HG03196 (cell line): ENCODE measurements at regions not wholly inside any gene's neighbourhood (a gene's known extent, or its start where the extent isn't known, plus 50 kb on each side); places are given as distances from the start of the nearest gene placed in this dataset.

Source experiments
- ATAC-seq: cut with Tn5 transposase; IDR thresholded peaks from one replicate; pipeline ENCODE4 v1.9.1; 2021; ENCODE audit not compliant: unreplicated experiment

DNA sequence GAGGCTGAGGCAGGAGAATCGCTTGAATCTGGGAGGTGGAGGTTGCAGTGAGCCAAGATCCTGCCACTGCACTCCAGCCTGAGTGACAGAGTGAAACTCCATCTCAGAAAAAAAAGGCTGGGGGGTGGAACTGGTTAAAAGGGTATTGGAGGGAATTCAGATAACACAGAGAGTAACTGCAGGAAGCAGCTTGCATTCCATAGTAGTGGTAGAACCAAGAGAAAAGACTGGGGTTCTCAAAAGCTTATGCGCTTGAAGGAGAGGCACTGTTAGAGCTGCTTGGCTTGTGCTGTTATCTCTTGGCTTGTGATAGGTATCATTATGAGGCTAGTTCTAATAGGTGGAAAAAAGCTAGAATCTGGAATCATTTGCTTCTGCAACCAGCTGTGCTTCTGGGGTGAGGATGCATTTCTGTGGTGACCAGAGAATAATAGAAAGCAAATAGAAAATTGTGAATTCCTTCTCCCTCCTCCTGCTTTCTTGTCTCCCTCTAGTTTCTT, 91.2 kb upstream of the ELOVL6 start:
- ATAC-seq: no peak

DNA sequence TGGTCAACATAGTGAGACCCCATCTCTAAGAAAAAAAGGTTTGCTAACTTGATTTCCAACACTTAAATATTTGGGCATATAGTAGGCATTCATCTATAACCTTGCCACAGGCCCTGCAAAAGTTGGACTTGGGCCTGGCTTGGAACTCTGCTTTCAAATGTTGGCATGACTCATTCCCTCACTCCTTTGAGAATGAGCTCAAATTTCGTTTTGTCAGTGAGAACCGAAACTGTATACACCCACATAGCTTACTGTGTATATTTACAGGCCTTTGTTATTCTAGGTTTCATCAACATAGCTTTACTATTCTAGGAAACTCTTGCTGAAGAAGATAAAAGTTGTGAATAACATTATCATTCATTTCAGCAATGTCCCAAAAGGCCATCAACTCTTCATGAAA, 88.7 kb upstream of the ELOVL6 start:
- peak; percentile 99 for ATAC-seq

DNA sequence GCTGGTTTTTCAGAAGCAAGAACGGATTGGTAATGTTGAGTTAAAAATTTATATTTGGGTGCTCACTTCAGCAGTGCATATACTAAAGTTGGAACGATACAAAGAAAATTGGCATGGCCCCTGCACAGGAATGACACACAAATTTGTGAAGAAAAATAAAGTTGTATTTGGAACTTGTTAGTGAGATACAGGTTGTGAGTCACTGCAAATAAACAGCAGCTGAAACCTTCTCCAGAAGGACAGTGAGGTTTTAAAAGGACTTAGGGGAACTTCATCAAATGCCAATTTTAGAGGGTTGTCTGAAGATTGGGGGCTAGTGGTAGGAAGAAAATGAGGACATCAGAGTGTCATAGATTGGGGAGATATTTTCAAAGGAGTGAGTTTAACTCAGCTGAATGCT, 79.7 kb upstream of the ELOVL6 start:
- ATAC-seq: no peak

DNA sequence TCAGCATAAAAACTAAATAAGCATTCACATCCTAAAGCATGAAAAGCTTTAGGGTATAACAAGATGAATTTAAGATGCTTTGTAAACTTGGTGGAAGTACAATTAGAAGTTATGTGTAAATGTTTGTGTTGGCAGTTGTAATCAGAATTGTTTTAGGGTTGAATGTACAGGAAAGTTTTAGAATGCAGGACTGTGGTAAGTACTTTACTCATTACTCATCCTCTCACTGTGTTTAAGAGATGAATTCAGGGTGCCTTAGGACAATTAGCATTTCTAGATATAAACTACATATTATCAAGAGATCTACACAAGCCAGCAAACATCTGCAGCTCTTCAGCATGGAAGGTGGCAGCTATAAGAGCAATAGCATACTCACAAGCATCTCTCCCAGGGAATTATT, 77.5 kb upstream of the ELOVL6 start:
- no peak for ATAC-seq

DNA sequence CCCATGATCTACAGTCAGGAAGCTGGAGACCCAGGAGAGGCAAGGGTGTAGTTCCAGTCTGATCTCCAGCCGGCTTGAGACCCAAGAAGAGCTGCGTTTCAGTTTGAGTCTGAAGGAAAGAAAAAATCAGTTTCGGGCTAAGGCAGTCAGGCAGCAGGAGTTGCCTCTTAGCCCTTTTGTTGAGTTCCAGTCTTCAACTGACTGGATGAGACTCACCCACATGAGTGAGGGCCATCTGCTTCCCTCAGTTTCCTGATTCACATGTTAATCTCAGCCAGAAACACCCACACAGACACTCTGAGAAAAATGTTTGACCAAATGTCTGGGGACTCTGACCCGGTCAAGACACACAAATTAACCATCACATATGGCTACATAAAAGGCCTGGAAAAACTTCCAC, 73.6 kb upstream of the ELOVL6 start:
- ATAC-seq: no peak

DNA sequence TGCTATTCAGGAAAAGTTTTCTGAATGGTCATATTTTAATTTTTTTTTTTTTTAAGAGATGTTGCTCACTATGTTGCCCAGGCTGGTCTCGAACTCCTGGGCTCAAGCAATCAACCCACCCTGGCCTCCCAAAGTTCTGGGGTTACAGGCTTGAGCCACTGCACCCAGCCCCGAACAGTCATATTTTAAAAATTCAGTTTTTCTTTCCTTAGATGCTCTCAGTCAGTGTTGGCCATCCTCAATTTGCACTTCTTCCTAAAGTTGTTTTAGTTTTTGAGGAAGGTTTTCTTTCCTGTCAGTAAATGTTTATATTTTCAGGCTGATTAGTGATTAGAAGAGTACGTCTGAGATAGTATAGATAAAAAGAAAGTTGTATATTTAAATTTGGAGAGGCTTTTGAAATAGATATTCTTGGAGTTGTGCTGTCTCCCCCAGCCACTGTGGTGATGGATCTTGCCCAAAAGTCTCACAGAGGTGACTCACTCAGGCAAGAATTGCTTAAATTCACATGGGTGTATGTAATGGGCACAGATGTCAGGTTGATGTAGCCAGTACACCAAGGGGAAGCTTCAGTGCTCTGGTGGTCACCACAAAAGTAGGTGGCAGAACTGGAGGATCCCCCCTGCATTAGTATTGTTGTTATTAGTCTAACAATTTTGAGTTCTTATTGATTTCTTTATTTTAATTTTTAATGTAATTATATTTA, 72.2 kb upstream of the ELOVL6 start:
- ATAC-seq: no peak

DNA sequence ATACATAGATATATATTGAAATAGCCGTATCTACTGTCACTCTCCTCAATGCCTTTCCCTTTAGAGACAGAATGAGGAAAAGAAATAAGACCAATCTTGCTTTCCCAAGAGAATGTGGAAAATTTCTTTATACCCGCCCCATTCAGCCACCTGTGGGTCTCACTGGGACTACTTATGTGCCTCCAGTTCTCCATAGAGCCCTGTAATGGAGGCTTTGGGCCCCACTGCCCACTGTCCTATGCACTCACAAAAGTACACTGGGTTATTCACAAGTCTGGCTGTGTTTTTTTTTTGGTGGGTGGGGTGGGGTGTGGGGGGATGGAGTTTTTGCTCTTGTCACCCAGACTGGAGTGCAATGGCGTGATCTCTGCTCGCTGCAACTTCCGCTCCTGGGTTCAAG, 70.4 kb upstream of the ELOVL6 start:
- no peak for ATAC-seq

DNA sequence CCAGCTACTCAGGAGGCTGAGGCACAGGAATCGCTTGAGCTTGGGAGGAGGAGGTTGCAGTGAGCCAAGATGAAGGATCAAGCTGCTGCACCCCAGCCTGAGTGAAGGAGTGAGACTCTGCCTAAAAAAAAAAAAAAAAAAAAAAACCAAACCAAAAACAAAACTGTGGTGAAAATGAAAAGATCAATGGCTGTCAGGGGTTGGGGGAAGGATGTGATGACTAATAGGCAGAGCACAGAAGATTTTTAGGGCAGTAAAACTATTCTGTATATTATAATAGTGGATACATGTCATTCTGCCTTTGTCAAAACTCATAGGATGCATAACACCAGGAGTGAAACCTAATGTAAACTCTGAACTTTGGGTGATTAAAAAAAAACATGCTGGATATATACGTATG, 69.9 kb upstream of the ELOVL6 start:
- no peak for ATAC-seq

DNA sequence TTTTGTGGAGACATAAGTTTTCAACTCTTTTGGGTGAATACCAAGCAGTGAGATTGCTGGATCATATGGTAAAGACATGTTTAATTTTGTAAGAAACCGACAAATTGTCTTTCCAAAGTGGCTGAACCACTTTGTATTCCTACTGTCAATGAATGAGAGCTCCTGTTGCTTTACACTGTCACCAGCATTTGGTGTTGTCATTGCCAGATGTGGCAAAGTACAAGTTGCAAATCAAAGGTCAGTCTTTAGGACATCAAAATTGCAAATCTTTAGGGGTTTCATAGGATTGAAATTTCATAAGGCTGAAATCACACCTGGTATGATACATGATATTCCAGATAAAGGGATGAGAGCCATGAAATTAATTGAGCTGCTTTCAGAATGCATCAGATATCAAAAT, 67.7 kb upstream of the ELOVL6 start:
- ATAC-seq: no peak

DNA sequence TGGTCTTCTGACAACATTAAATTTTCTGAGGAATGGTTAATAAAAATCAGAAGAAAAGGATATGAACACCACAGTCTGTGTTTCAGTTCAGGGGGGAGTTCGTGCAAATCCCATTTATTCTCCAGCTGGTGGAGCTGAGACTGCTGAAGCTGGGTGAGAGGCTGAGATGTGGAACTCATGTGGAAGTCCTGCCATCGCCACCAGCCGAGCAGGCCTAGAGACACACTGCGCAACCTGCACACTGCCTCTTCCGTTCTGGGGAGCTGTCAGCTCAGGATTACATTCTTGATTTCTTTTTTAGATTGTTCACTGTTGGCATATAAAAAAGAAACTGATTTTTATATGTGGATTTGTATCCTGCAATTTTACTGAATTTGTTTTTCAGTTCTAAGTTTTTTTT, 66.6 kb upstream of the ELOVL6 start:
- ATAC-seq: no peak

DNA sequence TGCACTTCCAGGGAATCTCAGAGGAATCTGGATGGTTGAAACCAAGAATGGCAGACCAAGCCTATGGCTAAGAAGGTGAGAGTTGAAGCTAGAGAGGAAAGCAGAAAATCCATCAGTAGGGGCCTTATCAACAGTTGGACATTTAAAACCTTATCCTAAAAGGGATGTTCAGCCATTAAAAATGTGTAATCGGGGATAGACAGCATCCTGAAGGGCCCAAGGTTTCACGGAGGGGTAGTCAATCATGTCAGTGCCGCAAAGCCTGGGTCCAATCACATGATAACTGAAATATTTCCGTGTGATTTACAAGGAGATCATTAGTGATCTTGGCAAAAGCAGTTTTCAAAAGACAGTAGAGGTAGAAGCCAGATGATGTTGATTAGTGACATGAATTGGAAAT, 61.9 kb upstream of the ELOVL6 start:
- no peak for ATAC-seq

DNA sequence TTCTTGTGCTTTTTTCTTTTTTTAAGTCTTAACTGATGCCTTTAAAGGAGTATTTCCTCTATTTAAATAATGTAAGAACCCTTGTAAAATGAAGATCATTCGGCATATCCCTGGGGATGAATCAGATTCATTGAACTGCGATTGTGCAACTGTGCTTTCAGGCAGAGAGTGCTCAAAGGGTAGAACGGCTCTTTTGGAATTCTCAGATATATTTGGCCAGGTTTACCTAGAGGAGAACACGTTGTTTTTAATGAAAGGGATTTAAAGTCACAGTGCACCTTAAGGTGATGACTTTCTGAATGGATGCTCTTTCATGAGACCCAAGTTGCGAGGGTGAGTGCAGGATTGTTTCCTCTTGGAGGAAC, 51.6 kb upstream of the ELOVL6 start:
- no peak for ATAC-seq

DNA sequence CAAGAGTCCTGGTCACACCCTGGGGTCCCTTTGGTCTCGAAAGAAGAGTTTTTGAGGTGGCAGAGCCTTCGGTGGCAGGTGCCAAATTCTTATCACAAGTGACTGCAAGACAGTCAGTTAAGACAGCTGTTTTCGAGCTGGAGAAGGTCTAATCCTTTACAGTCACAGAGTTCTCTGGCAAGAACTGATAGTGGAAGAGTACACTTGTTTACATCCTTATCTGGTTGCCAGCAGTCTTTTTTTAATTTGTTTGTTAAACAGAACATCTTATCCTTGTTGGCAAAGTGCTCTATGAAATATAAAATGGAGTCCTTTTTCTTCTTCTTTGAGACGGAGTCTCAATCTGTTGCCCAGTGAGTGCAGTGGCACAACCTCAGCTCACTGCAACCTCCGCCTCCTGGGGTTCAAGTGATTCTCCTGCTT, 50.4 kb upstream of the ELOVL6 start:
- no peak for ATAC-seq
